IMR-90 (cell line): ENCODE measurements at regions not wholly inside any gene's neighbourhood (a gene's known extent, or its start where the extent isn't known, plus 50 kb on each side); places are given as distances from the start of the nearest gene placed in this dataset.

Experiments used
- ATAC-seq: fragments of 200-7000 bp; cut with Tn5 transposase; 2 replicates; pipeline ENCODE4 v1.9.1; 2020; ENCODE audit warnings: low read depth, mild to moderate bottlenecking, moderate library complexity
- BruUV-seq: library from RNA; stranded (reverse); fragments of 400-500 nt; replicated peaks from 2 replicates; lab custom pipeline; 2021; lab: Mats Ljungman, UMichigan
- CTCF ChIA-PET: fragments of 300-600 bp; formaldehyde crosslinking; extraction: SDS; loops from one replicate; lab custom pipeline; 2021; ENCODE audit warnings: antibody characterized with exemption; lab: Yijun Ruan, JAX
- POLR2A ChIA-PET: fragments of 300-600 bp; sonication (Branson Sonifier 250); formaldehyde crosslinking; loops from one replicate; lab custom pipeline; 2022; ENCODE audit warnings: antibody characterized with exemption; ENCODE audit not compliant: unreplicated experiment; lab: Charles Lee
- DNase-seq: peaks from one replicate; pipeline ENCODE4 v3.0.0; 2013
- H2AFZ ChIP-seq: replicated peaks from 2 replicates; pipeline ENCODE3; 2013; ENCODE audit warnings: low read length, mild to moderate bottlenecking; ENCODE audit not compliant: poor library complexity
- H2AK5ac ChIP-seq: 2 replicates; pipeline ENCODE4 v1.6.1; 2013; ENCODE audit warnings: low read depth, low read length, inconsistent platforms
- H2AK9ac ChIP-seq: replicated peaks from 2 replicates; pipeline ENCODE3; 2013; ENCODE audit warnings: mild to moderate bottlenecking, low read depth, low read length, moderate library complexity; ENCODE audit not compliant: poor library complexity
- H2BK120ac ChIP-seq: 2 replicates; pipeline ENCODE4 v1.6.1; 2013; ENCODE audit warnings: low read depth, low read length, inconsistent platforms
- H2BK15ac ChIP-seq: 3 replicates; pipeline ENCODE4 v1.6.1; 2013; ENCODE audit warnings: low read depth, low read length, inconsistent platforms
- H2BK20ac ChIP-seq: 2 replicates; pipeline ENCODE4 v1.6.1; 2013; ENCODE audit warnings: low read depth, mild to moderate bottlenecking, inconsistent platforms, low read length, moderate library complexity
- H2BK5ac ChIP-seq: 2 replicates; pipeline ENCODE4 v1.6.1; 2013; ENCODE audit warnings: mild to moderate bottlenecking, low read depth, low read length, inconsistent platforms; ENCODE audit not compliant: poor library complexity, severe bottlenecking
- H3K14ac ChIP-seq: replicated peaks from 2 replicates; pipeline ENCODE4 v1.6.1; 2013; ENCODE audit warnings: low read depth, low read length, inconsistent platforms
- H3K18ac ChIP-seq: 2 replicates; pipeline ENCODE4 v1.6.1; 2013; ENCODE audit warnings: low read depth, low read length, control low read depth
- H3K23ac ChIP-seq: 2 replicates; pipeline ENCODE4 v1.6.1; 2013; ENCODE audit warnings: low read depth, low read length, inconsistent platforms
- H3K27ac ChIP-seq: 2 replicates; pipeline ENCODE4 v1.5.1; 2013; ENCODE audit warnings: mild to moderate bottlenecking, control low read depth, low read length; ENCODE audit not compliant: insufficient read depth
- H3K27me3 ChIP-seq: 2 replicates; pipeline ENCODE4 v1.6.1; 2013; ENCODE audit warnings: low read length; ENCODE audit not compliant: control insufficient read depth, insufficient read depth
- H3K36me3 ChIP-seq: 2 replicates; pipeline ENCODE4 v1.6.1; 2013; ENCODE audit warnings: low read length, mixed read lengths; ENCODE audit not compliant: control insufficient read depth, insufficient read depth
- H3K4ac ChIP-seq: 2 replicates; pipeline ENCODE4 v1.6.1; 2013; ENCODE audit warnings: low read depth, low read length, inconsistent platforms
- H3K4me1 ChIP-seq: 2 replicates; pipeline ENCODE4 v1.6.1; 2013; ENCODE audit warnings: low read length, mixed read lengths; ENCODE audit not compliant: control insufficient read depth, insufficient read depth
- H3K4me2 ChIP-seq: 2 replicates; pipeline ENCODE4 v1.6.1; 2013; ENCODE audit warnings: low read depth, mild to moderate bottlenecking, control low read depth, low read length, moderate library complexity
- H3K4me3 ChIP-seq: 2 replicates; pipeline ENCODE4 v1.5.1; 2013; ENCODE audit warnings: low read depth, mild to moderate bottlenecking, control low read depth, low read length, moderate library complexity; ENCODE audit not compliant: insufficient read depth
- H3K56ac ChIP-seq: 2 replicates; pipeline ENCODE4 v1.6.1; 2013; ENCODE audit warnings: low read length, inconsistent platforms; ENCODE audit not compliant: insufficient read depth; ENCODE audit errors: extremely low read depth
- H3K79me1 ChIP-seq, 2 experiments: 2 replicates each; pipeline ENCODE4 v1.6.1; 2013; ENCODE audit warnings: low read length in 2 of 2, inconsistent platforms in 1 of 2, low read depth in 1 of 2
- H3K9ac ChIP-seq: 2 replicates; pipeline ENCODE4 v1.6.1; 2013; ENCODE audit warnings: low read depth, low read length, control low read depth
- H3K9me1 ChIP-seq: 2 replicates; pipeline ENCODE4 v1.6.1; 2013; ENCODE audit warnings: low read length, inconsistent platforms; ENCODE audit not compliant: insufficient read depth
- H3K9me3 ChIP-seq: 2 replicates; pipeline ENCODE4 v1.6.1; 2013; ENCODE audit warnings: low read length; ENCODE audit not compliant: control insufficient read depth, insufficient read depth
- H4K20me1 ChIP-seq: 2 replicates; pipeline ENCODE4 v1.6.1; 2013; ENCODE audit warnings: low read length, inconsistent platforms; ENCODE audit not compliant: insufficient read depth
- H4K5ac ChIP-seq: 2 replicates; pipeline ENCODE4 v1.6.1; 2013; ENCODE audit warnings: mild to moderate bottlenecking, low read depth, low read length, control low read depth
- H4K8ac ChIP-seq, 2 experiments: 2 replicates each; pipeline ENCODE4 v1.6.1; 2013; ENCODE audit warnings: low read depth in 2 of 2, low read length in 2 of 2, control low read depth in 1 of 2, inconsistent platforms in 1 of 2
- H4K91ac ChIP-seq: 2 replicates; pipeline ENCODE4 v1.6.1; 2013; ENCODE audit warnings: low read depth, low read length, inconsistent platforms; ENCODE audit not compliant: insufficient read depth
- ELK1 ChIP-seq: fragments of 150-350 bp; IDR thresholded peaks from 2 replicates; pipeline ENCODE4 v1.6.1; 2016; ENCODE audit warnings: low read depth, mild to moderate bottlenecking, low read length, moderate library complexity, borderline replicate concordance
- SMC3 ChIP-seq: fragments of 150-350 bp; IDR thresholded peaks from 2 replicates; pipeline ENCODE4 v1.6.1; 2016; ENCODE audit warnings: low read depth, mild to moderate bottlenecking, antibody characterized with exemption, low read length, moderate library complexity
- USF2 ChIP-seq: fragments of 150-350 bp; IDR thresholded peaks from 2 replicates; pipeline ENCODE4 v1.6.1; 2017; ENCODE audit warnings: mild to moderate bottlenecking, antibody characterized with exemption, low read length, low read depth
- WGBS, 2 experiments: methylation state at CpG; one replicate each; pipeline versions ENCODE4 v1.1.5 to v1.1.7; 2013; ENCODE audit warnings: missing lambda C conversion rate in 2 of 2; ENCODE audit not compliant: insufficient read length in 1 of 2; ENCODE audit errors: extremely low coverage in 2 of 2; 5-methylcytosine and 5-hydroxymethylcytosine counted together
- dilution Hi-C: fragments of 300-500 bp; cut with HindIII; formaldehyde crosslinking; loops from one replicate; pipeline ENCODE4 v1.14.3; 2018; ENCODE audit warnings: low sequenced_read_pairs; ENCODE audit not compliant: unreplicated experiment
- in situ Hi-C: fragments of 300-500 bp; cut with MboI; formaldehyde crosslinking; loops from 3 replicates; pipeline ENCODE4 v1.14.3; 2019; ENCODE audit warnings: low sequenced_read_pairs, inconsistent platforms, mixed read lengths
- intact Hi-C: fragments of 100-400 bp; cut with micrococcal nuclease; formaldehyde crosslinking; loops from 2 replicates; pipeline ENCODE4 v1.10.0; 2022

GRCh38 chr5:142405814-142406395 lies 81.1 kb upstream of the SPRY4 start:
- TF ChIP-seq USF2 (no peak), ELK1 (no peak), SMC3 (no peak)
- no peak for DNase-seq

More at GRCh38 chr5:142405814-142406395, 81.1 kb upstream of the SPRY4 start:
- dilution Hi-C loops (no loop called here), in situ Hi-C loops (no loop called here), intact Hi-C loops (no loop called here)
- H2BK5ac ChIP-seq, result no peak overlapping the region
- 0 out of 2 replicates have a peak, but pooled peaks cover 2% of the 10 kb centered on the region for H3K4me1 ChIP-seq
- H3K4ac ChIP-seq, result peak overlapping the region; percentile 42; the same call in 1 of the 2 replicates
- no peaks in the 10 kb centered on the region for H3K27me3 ChIP-seq
- H2BK120ac ChIP-seq, result no peak overlapping the region
- H2BK15ac ChIP-seq, result no peak overlapping the region
- no peak overlapping the region for H3K14ac ChIP-seq
- ChIA-PET CTCF (no interaction called here), POLR2A (no interaction called here)
- no peak overlapping the region for H2AFZ ChIP-seq
- H3K56ac ChIP-seq, result no peak overlapping the region
- H4K20me1 ChIP-seq, result no peaks in the 10 kb centered on the region
- no peak overlapping the region for H2BK20ac ChIP-seq
- H3K9ac ChIP-seq, result no peak overlapping the region
- H3K4me2 ChIP-seq, result no peak overlapping the region
- no peak overlapping the region for H3K23ac ChIP-seq
- no peak overlapping the region for H4K91ac ChIP-seq
- H3K27ac ChIP-seq, result no peak overlapping the region
- H2AK5ac ChIP-seq, result no peak overlapping the region
- H3K9me1 ChIP-seq, result no peaks in the 10 kb centered on the region
- no peaks in the 10 kb centered on the region for H3K9me3 ChIP-seq
- BruUV-seq, result no TSS peak
- H3K36me3 ChIP-seq, result no peaks in the 10 kb centered on the region
- no peak overlapping the region for H3K18ac ChIP-seq
- no peak for ATAC-seq
- H4K8ac ChIP-seq, result no peak overlapping the region
- H3K4me3 ChIP-seq, result no peak overlapping the region
- WGBS, 2 experiments, result 100% methylated on average over 2 of the region's 6 CpGs; no CpG with 5 or more reads in 1 of the 2 experiments
- H3K79me1 ChIP-seq, result no peaks in the 10 kb centered on the region
- H4K5ac ChIP-seq, result no peak overlapping the region
- no peak overlapping the region for H2AK9ac ChIP-seq
